ENCODE measurements at regions not wholly inside any gene's neighbourhood (a gene's known extent, or its start where the extent isn't known, plus 50 kb on each side); places are given as distances from the start of the nearest gene placed in this dataset.

GRCh38 chr2:3960106-3960505, 256.7 kb downstream of the DCDC2C start:
- DNase-seq, result no peak

DNA sequence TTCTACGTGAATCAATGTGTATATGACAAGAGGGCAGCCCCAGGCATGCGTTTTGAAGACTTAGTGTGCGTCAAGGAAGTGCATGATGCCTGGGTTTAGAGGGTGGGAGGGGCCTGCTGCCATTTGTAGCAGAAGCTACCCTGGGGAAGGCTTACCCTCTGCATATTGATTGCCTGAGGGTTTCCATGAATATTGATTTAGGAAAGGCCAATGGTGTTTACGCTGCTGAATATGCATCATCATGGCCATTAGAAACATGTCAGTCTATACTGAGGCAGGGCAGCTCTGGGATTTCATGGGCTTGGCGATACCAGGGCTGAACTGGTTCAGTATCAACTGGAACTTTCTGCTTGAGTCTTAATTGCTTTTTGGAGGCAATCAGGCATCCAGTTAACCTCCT, 259.3 kb downstream of the DCDC2C start:
- DNase-seq, result no peak

DNA sequence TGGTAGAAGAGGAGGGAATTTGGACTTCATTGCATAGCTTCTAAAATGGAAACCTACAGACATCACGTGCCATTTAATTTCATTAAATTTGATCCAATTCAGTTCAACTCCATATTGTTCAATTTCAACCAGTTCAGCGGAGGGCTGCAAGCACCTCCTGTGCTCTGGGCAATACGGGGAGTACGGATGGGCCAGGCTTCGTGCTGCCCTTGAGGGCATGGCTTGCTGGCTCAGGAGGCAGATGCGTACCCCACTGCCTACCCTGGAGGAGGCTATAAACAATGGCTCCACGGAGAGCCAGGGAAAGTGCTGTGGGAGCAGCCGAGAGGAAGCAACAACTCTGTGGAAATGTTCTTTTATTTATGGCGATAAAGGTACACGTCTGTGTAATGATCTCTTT, 261.8 kb downstream of the DCDC2C start:
- no peak for DNase-seq

DNA sequence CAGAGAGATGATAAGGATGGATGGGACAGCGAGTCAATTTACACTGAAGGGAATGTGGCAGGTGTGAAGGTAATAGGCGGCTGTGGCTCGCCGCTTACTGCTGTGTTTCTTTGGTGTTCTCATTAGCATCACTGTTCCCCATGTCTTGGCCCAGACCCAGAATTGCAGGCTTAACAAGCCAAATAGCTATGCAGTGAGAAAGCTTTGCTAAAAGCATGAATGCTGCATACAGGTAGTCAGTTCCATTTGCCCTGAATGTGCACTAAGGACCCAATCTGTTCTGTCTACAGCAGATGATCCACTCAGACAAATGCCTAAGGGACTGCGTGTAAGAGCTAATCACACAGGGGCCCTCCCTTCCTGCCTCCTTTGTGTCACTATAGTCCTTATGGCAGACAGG, 262.6 kb downstream of the DCDC2C start:
- DNase-seq, result no peak

DNA sequence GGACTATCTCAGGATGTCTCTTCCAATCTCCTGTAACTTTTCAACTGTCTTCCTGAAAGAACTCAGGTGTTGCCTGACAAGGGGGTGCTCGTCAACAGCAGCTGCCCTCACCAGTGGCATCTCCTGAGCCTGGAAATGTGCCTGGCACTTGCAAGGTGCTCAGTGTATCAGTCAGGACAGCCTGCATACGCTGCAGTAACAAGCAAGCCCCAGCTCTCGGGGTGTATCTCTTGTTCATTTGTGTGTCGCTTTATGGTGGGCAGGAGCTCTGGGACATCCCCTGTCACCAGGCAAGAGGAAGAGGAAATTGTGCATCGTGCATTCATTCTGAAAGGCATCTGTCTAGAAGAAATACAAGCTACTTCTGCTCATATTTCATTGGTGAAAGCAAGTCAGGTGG, 263.1 kb downstream of the DCDC2C start:
- DNase-seq, result no peak

GRCh38 chr2:3968736-3969135, 265.4 kb downstream of the DCDC2C start:
- DNase-seq, result no peak

GRCh38 chr2:3970791-3971651, 267.6 kb downstream of the DCDC2C start:
- no peak for DNase-seq

DNA sequence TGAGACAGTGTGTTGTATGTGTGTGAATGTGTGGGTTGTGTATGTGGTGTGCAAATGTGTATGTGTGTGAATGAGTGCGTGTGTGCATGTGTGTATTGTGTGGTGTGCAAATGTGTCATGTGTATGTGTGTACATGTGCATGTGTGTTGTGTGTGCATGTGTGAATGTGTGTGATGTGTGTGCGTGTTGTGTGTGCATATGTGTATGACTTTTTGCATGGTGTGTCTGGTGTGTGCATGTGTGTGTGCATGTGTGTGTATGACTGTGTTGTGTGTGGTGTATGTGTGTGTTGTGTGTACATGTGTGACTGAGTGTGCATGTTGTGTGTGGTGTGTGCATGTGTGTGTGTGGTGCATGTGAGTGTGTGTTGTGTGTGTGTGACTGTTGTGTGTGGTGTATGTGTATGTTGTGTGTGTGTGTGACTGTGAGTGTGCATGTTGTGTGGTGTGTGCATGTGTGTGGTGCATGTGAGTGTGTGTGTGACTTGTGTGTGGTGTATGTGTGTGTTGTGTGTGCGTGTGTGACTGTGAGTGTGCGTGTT, 268.3 kb downstream of the DCDC2C start:
- no peak for DNase-seq

- no peak for DNase-seq
Measured at GRCh38 chr2:3972377-3972776, 269.0 kb downstream of the DCDC2C start.

GRCh38 chr2:3974765-3975164, 271.4 kb downstream of the DCDC2C start:
- DNase-seq, result no peak

- DNase-seq, result peak; percentile 75
Measured at GRCh38 chr2:3981446-3981987, 278.1 kb downstream of the DCDC2C start.

GRCh38 chr2:3982160-3982559, 278.8 kb downstream of the DCDC2C start:
- DNase-seq, result no peak

- DNase-seq, result no peak
Measured at GRCh38 chr2:3986063-3986462, 282.7 kb downstream of the DCDC2C start.

DNA sequence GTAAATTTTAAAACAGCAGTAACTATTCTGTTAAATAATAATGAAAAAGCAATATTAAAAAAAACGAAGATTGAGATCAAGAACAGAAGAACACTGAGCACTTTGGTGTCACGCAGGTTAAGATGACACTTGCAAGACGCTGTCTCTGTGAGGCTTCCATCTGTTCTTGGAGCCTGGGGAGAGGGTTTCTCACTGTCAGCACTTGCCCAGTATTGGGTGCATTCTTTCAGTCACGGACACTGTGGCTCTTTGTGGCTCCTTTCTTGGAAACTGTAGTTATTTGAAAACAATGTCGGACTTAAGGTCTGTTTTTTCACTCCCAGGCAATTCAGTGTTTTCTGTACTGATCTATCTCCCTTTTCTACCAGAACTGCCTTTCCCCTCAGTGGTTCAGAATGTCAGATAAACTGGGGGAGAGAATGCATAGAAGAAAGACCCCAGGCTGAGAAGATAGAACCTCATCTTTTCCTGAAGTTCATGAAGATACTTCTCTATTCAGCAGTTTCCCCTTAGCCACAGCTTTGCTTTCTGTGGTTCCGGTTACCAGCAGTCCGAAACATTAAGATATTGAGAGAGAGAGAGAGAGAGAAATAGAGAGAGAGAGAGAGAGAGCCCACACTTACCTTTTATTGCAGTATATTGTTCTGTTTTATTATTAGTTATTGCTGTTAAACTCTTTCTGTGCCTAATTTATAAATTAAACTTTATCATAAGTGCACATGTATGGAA, 283.3 kb downstream of the DCDC2C start:
- DNase-seq, result no peak

DNA sequence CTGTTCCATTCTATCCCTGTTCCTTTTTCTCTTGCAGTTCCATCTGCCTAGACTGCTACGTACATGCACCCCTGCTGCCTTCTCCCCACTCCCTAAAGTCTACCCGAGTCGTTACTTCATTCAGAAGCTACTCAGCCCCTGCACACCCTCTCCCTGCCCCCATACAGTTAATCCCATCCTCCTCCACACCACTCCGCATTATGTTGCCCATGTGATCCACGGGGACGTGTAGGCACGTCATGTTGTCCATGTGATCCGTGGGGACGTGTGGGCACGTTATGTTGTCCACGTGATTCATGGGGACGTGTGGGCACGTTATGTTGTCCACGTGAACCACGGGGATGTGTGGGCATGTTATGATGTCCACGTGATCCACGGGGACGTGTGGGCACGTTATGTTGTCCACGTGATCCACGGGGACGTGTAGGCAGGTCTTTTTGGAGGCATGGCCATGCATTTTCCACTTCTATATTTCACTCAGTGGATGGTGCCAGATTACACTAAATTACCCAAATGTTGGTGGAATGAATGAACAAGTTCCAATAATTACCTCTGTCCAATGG, 299.5 kb downstream of the DCDC2C start:
- no peak for DNase-seq

GRCh38 chr2:4012197-4012596, 308.8 kb downstream of the DCDC2C start:
- DNase-seq, result peak; percentile 24

GRCh38 chr2:4018535-4018934, 315.2 kb downstream of the DCDC2C start:
- DNase-seq, result no peak

DNA sequence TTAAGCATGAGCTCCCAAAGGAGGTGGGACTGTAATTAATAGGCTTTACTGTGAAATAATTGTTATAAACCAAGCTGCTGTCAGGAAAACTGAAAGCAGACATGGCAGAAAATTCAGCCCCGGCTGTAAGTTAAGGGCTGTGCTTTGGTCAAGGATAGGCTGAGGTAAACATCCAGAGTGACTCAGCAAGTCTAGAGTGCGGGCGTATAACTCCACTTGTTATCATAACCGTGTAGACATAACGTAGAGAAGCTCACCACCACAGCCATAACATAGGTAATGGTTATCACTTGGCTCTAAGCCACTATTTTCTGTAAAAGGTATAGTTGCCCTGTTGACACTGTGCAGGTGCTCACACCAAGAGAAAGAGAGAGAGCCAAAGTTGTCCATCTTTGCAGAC, 316.8 kb downstream of the DCDC2C start:
- no peak for DNase-seq

GRCh38 chr2:4020649-4021048, 317.3 kb downstream of the DCDC2C start:
- DNase-seq, result peak; percentile 17

- no peak for DNase-seq
Measured at GRCh38 chr2:4024605-4025004, 321.2 kb downstream of the DCDC2C start.

DNA sequence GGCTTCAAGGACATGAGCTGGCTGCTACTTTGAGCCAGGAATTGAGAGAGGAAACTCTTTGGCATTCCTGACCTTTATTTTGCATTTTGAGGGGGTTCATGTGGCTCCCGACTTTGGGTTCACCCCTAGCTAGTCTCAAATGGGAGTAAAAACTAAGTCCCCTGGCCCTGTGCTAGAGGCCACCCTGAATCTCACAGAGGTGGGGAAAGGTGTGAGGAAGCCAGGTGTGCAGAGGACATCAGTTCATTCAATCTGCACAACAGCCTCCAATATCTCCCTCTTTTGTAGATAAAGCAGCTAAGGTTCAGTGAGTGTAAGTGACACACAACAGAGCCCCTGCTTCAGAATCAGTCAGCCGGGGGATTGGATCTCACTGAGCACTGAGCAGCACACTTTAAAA, 325.7 kb downstream of the DCDC2C start:
- no peak for DNase-seq

DNA sequence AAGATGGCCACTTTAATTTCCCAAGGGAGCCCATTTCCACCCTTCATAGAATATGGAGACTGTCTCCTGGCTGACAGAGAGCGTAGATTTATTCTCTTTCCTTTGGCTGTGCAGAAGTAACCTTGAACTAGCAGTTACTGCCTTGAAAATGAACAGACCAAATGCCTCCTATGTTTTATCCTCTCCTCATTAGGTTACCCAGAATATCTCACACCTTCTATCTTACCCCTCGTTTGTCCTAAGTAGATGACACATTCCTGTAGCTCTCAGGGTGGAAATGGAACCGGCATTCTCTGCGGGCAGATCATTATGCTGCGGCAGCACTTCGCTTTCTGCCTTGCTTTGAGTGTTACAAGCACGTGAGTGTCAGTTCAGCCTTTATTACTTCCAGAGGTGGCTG, 336.5 kb downstream of the DCDC2C start:
- no peak for DNase-seq

All from tongue (tissue), 1 donor.